ENCODE measurements at regions not wholly inside any gene's neighbourhood (a gene's known extent, or its start where the extent isn't known, plus 50 kb on each side); places are given as distances from the start of the nearest gene placed in this dataset.
A peak's percentile ranks its signal among the peaks of the same experiment; 100 is the strongest.

DNA sequence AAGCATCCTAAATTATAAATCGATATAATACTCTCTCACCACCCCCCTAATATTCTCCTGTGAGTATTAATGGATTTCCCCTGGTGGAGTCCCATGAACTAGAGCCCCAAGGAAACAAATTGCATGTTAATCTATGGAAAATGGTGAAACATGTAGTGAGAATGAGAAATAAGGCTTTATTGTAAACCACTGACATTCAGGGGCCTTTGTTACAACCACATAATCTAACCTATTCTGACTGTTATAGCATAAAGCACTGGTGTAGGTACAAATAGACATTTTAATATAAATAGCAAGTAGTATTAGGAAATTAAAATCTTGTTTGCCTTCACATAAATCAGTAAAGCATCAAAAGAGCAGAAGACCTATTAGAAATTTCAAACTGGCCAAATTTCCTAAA is 65.3 kb upstream of the TLK1 start:
- no peak for DNase-seq (ENCODE audit: extremely low read depth, low read depth)

DNA sequence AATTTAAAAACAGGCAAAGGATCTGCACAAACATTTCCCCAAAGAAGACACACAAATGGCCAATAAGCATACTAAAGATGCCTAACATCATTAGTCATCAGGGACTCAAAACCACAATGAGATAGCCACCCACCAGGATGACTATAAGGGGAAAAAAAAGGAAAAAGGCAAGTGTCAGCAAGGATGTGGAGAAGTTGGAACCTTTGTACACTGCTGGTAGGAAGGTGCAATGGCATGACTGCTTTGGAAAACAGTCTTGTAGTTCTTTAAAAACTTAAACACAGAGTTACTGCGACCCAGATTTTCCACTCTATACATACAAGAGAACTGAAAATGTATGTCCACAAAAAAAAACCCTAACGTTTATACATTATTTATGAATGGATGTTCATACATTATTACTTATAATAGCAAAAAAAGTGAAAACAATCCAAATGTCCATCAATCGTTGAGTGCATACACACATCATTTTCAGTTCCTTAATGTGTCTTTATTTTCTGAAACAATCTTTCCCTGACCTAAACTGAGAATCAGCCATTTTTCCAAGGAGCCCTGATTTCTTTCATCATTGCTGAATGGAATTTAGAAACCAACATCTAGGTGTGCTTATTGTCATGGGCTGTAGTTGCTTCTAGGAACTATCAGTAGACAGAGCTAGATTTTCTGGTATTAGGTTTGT is 64.7 kb upstream of the TLK1 start:
- peak; percentile 24 for DNase-seq (ENCODE audit: extremely low read depth, low read depth)

DNA sequence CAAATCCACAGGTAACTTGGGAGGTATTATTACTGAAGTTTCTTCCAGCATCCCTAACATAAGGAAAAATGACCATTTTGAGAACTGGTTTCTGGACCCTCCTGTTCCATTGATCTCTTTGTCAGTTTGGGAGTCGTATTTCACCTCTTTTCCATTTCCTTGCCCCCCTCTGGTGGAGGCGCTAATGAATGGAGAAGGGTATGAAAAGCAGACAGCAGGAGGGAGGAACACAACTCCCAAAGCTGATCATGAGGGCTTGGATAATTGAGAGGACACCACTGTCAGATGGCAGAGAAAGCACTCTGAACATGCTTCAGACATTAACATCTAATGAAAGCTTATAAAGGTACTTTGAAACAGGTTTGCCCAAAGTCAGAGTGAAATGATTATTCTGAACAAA is 56.6 kb upstream of the TLK1 start:
- no peak for DNase-seq (ENCODE audit: extremely low read depth, low read depth)

DNA sequence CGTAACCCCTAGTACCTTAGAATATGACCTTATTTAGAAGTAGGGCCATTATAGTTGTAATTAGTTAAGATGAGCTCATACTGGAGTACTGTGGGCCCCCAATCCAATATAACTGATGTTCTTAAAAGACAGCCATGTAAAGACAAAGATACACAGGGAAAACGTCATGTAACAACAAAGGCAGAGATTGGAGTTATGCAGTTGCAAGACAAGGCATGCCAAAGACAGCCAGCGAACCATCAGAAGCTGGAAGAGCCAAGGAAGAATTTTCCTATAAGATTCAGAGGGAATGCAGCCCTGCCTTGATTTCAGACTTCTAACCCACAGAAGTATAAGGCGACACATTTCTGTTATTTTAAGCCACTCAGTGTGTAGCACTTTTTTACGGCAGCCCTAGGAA is 55.9 kb upstream of the TLK1 start:
- DNase-seq (ENCODE audit: extremely low read depth, low read depth), result no peak

DNA sequence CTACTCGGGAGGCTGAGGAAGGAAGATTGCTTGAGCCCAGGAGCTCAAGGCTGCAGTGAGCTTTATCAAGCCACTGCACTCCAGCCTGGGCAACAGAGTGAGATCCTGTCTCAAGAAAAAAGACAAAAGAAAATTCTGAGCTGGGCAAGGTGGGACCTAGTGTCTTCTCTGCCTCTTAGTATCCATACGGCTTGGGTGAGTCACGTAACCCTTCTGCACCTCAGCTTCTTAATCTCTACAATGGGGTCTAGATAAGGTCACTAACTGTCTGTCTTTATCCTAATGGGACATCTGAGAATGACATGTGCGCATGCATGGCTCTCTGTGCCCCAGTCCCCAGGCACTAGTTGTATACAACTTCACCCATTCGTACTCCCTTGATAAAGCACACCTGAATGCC is 53.4 kb upstream of the TLK1 start:
- DNase-seq (ENCODE audit: extremely low read depth, low read depth), result no peak

DNA sequence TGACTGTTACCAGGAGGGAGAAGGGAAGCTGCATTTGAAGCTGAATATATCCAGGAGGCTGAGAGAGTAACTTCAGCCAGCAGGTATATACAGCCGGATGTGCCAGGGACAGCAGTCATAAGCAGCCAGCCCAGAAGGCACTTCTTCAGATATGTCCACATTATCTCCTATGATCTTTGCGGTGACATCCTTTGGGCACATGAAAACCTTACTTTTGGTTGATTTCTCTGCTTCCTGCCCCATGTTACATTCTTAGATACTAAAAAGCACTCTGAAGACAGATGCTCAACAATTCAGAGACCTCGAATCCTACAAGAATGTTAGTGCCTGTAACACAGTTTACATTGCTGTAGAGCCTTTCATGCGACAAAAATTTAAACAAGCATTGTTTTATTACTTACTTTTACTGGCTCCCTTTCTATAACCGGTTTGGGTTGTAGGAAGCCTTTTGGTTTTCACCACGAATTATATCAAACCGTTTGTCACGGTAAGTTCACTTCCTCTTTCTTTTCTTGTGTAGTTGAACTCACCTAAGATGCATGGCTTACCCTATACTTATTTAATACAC is 50.3 kb upstream of the TLK1 start:
- DNase-seq (ENCODE audit: extremely low read depth, low read depth), result no peak

Data from NCI-H460 (cell line).